Calu3 (cell line): ENCODE measurements at regions not wholly inside any gene's neighbourhood (a gene's known extent, or its start where the extent isn't known, plus 50 kb on each side); places are given as distances from the start of the nearest gene placed in this dataset.

ENCODE experiments used
- BruUV-seq: library from RNA; stranded (reverse); fragments of 400-500 nt; replicated peaks from 2 replicates; lab custom pipeline; 2021; lab: Mats Ljungman, UMichigan
- CTCF ChIA-PET: fragments of 300-600 bp; sonication (Branson Sonifier 250); formaldehyde crosslinking; loops from one replicate; lab custom pipeline; 2022; ENCODE audit warnings: antibody characterized with exemption; lab: Charles Lee
- DNase-seq: peaks from one replicate; pipeline ENCODE4 v3.0.0; 2022
- H3K27ac Mint-ChIP-seq: one replicate; pipeline ENCODE4 v1.8.0; 2022; ENCODE audit warnings: mixed read lengths; ENCODE audit not compliant: unreplicated experiment
- H3K27me3 Mint-ChIP-seq: one replicate; pipeline ENCODE4 v1.8.0; 2022; ENCODE audit warnings: mixed read lengths; ENCODE audit not compliant: unreplicated experiment
- H3K36me3 Mint-ChIP-seq: one replicate; pipeline ENCODE4 v1.8.0; 2022; ENCODE audit warnings: mild to moderate bottlenecking, moderate library complexity, mixed read lengths; ENCODE audit not compliant: insufficient read depth, unreplicated experiment
- H3K4me1 Mint-ChIP-seq: one replicate; pipeline ENCODE4 v1.8.0; 2022; ENCODE audit warnings: mild to moderate bottlenecking, low read depth, mixed read lengths; ENCODE audit not compliant: unreplicated experiment
- H3K4me3 Mint-ChIP-seq: one replicate; pipeline ENCODE4 v1.8.0; 2022; ENCODE audit warnings: mild to moderate bottlenecking, low read depth, moderate library complexity, mixed read lengths; ENCODE audit not compliant: unreplicated experiment
- H3K9me3 Mint-ChIP-seq: one replicate; pipeline ENCODE4 v1.8.0; 2022; ENCODE audit warnings: low read depth, mixed read lengths; ENCODE audit not compliant: unreplicated experiment
- CTCF ChIP-seq: fragments of 200-600 bp; IDR thresholded peaks from one replicate; pipeline ENCODE4 v1.8.0; 2022; ENCODE audit warnings: antibody characterized with exemption; ENCODE audit not compliant: unreplicated experiment
- intact Hi-C: fragments of 100-400 bp; cut with micrococcal nuclease; formaldehyde crosslinking; loops from one replicate; pipeline ENCODE4 v1.10.0; 2022; ENCODE audit not compliant: unreplicated experiment

- DNase-seq, result no peak
- no peak for TF ChIP-seq CTCF
- no TSS peak for BruUV-seq
- no peaks in the 10 kb centered on the region for H3K27me3 Mint-ChIP-seq
- H3K27ac Mint-ChIP-seq, result no peak overlapping the region
- H3K9me3 Mint-ChIP-seq, result no peaks in the 10 kb centered on the region
- H3K4me3 Mint-ChIP-seq, result no peak overlapping the region
- intact Hi-C loops, result no loop called here
- H3K4me1 Mint-ChIP-seq, result no peaks in the 10 kb centered on the region
- H3K36me3 Mint-ChIP-seq, result no peaks in the 10 kb centered on the region
- CTCF ChIA-PET, result interaction anchor here (0.5 to 0.6 kb wide), 2 partner anchors 10 to 916 kb away, joined by 3 to 7 read pairs; no protein-coding TSS in a partner anchor
Observed at GRCh38 chr2:221293949-221294742, 278.0 kb downstream of the EPHA4 start.

- TF ChIP-seq CTCF, result no peak
- Mint-ChIP-seq H3K9me3 (peaks cover 2% of the 10 kb centered on the region), H3K36me3 (no peaks in the 10 kb centered on the region), H3K27ac (no peak overlapping the region), H3K4me3 (no peak overlapping the region), H3K27me3 (no peaks in the 10 kb centered on the region), H3K4me1 (no peaks in the 10 kb centered on the region)
- no peak for DNase-seq
- CTCF ChIA-PET, result interaction anchor here (0.7 kb wide), 1 partner anchor 11 kb away, joined by 3 read pairs; no protein-coding TSS in a partner anchor
- intact Hi-C loops, result no loop called here
- no TSS peak for BruUV-seq
Observed at GRCh38 chr2:221304916-221305315, 267.2 kb downstream of the EPHA4 start.

GRCh38 chr2:221308507-221309066 lies 263.5 kb downstream of the EPHA4 start:
- no peak for TF ChIP-seq CTCF
- Mint-ChIP-seq H3K36me3 (no peaks in the 10 kb centered on the region), H3K4me3 (no peak overlapping the region), H3K27ac (no peak overlapping the region), H3K4me1 (peaks cover 8% of the 10 kb centered on the region), H3K27me3 (no peaks in the 10 kb centered on the region), H3K9me3 (peaks cover 2% of the 10 kb centered on the region)
- CTCF ChIA-PET, result no interaction called here
- intact Hi-C loops, result no loop called here
- DNase-seq, result no peak
- no TSS peak for BruUV-seq

- no peak for TF ChIP-seq CTCF
- intact Hi-C loops, result no loop called here
- no peaks in the 10 kb centered on the region for H3K36me3 Mint-ChIP-seq
- H3K9me3 Mint-ChIP-seq, result peaks cover 2% of the 10 kb centered on the region
- H3K4me1 Mint-ChIP-seq, result peaks cover 8% of the 10 kb centered on the region
- no peak overlapping the region for H3K27ac Mint-ChIP-seq
- DNase-seq, result no peak
- no peak overlapping the region for H3K4me3 Mint-ChIP-seq
- CTCF ChIA-PET, result no interaction called here
- BruUV-seq, result no TSS peak
- no peaks in the 10 kb centered on the region for H3K27me3 Mint-ChIP-seq
Observed at GRCh38 chr2:221309892-221310583, 262.1 kb downstream of the EPHA4 start.
